ENCODE measurements at regions not wholly inside any gene's neighbourhood (a gene's known extent, or its start where the extent isn't known, plus 50 kb on each side); places are given as distances from the start of the nearest gene placed in this dataset.
A peak's percentile ranks its signal among the peaks of the same experiment; 100 is the strongest.
"Not testable (repeated sequence)": the region's sequence is repeated elsewhere in the genome, so short reads cannot be mapped to it uniquely, and the experiment has no call there.

- intact Hi-C loops (cut with micrococcal nuclease): no loop called here
- no peak for DNase-seq
- no peak for ATAC-seq
Measured at GRCh38 chr2:145759228-145759915, 1239.5 kb upstream of the ZEB2 start.

DNA sequence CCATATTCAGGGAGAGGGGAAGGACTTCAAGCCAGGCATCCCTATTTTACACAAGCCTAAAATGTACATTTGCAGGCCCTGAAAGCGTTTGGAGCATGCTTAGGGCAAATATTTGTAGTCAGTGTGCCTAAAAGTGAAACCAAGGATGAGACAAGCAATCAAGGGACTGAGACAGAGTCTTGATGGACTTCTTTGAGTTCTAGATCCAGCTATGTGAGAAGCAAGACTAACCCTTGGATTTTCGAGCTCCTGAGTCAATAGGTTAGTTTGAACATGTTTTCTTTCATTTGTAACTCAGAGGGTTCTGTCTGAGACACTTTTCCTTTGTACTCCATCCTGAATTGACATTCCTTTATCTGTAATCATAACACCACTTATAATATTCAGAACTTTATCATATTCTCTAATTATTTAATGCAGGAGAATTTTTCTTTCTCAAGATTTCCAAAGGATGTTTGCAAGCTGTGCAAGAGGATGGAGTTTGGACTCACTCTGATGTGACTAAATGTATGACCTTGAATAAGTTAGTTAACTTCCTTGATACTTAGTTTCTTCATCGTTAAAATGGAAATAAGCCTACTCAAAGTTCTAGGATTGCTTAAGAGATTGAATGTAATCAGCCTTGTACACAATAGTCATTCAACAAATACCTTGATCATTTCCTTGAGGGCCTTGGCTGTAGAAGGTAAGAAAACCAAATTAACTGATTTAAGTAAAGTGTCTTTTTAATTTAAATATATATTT, 1237.8 kb upstream of the ZEB2 start:
- DNase-seq: no peak
- intact Hi-C loops (cut with micrococcal nuclease): no loop called here
- no peak for ATAC-seq

GRCh38 chr2:145755019-145755837, 1235.3 kb upstream of the ZEB2 start:
- DNase-seq (no peak), ATAC-seq (no peak)
- intact Hi-C loops (cut with micrococcal nuclease): no loop called here

DNA sequence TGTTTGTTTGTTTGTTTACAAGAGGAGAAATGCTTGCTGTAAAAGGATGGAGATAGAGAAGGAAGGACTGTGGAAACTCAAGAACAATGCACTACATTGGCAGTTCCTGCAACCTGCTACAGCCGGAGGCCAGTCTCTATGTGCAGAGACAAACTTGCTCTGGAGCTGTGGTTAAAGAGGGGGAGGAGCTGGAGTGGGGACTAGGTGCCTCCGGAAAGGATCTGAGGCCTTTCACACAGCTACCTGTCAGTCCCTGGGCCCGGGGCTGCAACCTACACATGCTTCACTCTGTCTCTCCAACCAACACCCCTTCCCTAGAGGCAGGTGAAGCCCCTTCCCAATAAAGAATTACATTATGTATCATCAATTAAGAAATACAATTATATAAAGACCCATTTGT, 1234.0 kb upstream of the ZEB2 start:
- intact Hi-C loops (cut with micrococcal nuclease): no loop called here
- DNase-seq (no peak), ATAC-seq (no peak)

- no peak for ATAC-seq
Measured at GRCh38 chr2:145753041-145753608, 1233.2 kb upstream of the ZEB2 start.

GRCh38 chr2:145752091-145752806, 1232.3 kb upstream of the ZEB2 start:
- intact Hi-C loops (cut with micrococcal nuclease): no loop called here
- ATAC-seq: peak; percentile 82
- DNase-seq: no peak

More at GRCh38 chr2:145753041-145753608, 1233.2 kb upstream of the ZEB2 start:
- DNase-seq: no peak
- intact Hi-C loops (cut with micrococcal nuclease): no loop called here

DNA sequence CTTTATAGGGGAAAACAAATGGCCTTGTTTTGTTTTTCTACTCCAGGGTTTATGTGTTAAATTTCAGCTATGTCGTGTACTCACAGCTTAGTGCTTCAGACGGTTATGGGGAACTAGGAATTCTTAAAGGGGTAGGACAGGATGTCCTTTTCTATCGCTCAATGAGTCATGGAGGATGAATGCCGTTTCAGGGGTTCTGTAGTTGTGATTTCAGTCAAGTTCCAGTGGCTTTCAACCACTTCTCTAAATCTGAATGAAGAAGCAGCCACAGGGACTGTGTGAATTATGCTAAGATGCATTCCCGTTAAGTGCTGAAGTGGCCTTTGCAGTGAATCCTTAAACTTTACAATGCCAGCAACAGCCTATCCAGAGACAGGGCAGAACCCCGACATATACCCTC, 1231.7 kb upstream of the ZEB2 start:
- peak; percentile 88 for ATAC-seq
- no peak for DNase-seq
- intact Hi-C loops (cut with micrococcal nuclease): no loop called here

DNA sequence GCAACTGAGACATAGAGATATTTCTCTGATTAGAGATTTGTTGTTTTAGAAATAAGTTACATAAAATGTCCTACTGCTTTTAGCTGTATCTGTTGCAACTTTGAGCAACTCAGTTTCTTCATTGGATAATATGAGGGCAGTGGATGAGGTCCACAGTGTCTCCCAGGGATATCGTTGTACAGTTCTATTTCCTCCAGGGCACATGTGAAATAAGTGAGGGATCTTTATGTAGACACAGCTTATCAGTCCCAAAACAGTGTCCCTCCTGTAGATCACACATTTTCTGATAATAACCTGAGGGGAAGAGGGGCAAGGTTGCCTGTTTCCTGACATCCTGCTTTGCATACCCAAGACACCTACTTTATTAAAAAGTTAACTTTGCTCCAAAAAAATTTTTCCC, 1231.2 kb upstream of the ZEB2 start:
- DNase-seq: no peak
- no peak for ATAC-seq
- intact Hi-C loops (cut with micrococcal nuclease): no loop called here

- DNase-seq (no peak), ATAC-seq (no peak)
- intact Hi-C loops (cut with micrococcal nuclease): no loop called here
Measured at GRCh38 chr2:145750612-145751011, 1230.7 kb upstream of the ZEB2 start.

GRCh38 chr2:145750144-145750543, 1230.2 kb upstream of the ZEB2 start:
- intact Hi-C loops (cut with micrococcal nuclease): no loop called here
- ATAC-seq (no peak), DNase-seq (no peak)

DNA sequence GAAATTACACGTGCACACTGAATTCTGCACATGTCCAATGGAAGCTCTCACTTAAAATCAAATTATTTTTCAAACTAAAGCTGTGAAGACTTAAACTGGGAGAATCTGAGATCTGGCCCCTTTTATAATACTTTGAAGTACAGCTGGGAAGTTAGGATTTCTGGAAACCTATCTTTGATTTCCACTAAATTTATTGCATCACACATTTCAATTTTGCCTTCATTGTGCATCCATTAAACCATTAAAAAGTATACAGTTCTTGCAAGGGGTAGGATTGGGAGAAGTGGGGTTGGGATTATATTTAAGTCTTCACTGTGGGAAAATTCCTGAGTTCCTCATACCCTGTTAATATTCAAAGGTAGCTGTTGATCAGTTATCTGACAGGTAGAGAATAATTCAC, 1229.6 kb upstream of the ZEB2 start:
- intact Hi-C loops (cut with micrococcal nuclease): no loop called here
- DNase-seq: no peak
- no peak for ATAC-seq

DNA sequence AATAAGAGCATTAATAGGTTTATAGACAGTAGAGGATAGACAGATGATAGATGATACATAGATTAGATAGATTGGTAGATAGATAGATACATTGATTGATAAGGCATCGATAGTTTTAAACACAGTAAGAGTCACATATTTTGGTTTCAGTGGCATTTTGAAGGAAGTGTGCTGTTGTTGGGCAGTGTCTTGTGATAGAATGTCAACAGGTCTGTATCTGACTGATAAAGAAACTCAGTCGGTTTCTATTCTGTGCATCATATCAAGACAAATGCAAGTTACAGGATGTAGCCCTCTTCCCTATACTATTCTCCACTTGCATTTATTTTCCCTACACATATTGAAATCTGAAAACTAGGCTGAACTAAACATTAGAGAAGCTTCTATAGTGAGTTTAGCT, 1229.0 kb upstream of the ZEB2 start:
- intact Hi-C loops (cut with micrococcal nuclease): no loop called here
- DNase-seq: no peak
- no peak for ATAC-seq

GRCh38 chr2:145747715-145748114, 1227.8 kb upstream of the ZEB2 start:
- DNase-seq (no peak), ATAC-seq (no peak)
- intact Hi-C loops (cut with micrococcal nuclease): no loop called here

DNA sequence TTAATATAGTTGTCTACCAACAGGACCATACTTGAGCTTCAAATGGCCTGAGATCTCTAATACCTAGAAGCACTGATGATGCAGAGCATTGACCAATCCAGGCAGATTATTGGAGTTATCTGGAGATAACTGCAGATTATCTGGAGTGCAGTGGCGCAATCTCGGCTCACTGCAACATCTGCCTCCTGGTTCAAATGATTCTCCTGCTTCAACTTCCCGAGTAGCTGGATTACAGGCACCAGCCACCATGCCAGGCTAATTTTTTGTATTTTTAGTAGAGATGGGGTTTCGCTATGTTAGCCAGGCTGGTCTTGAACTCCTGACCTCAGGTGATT, 1225.4 kb upstream of the ZEB2 start:
- intact Hi-C loops (cut with micrococcal nuclease); ATAC-seq; DNase-seq: not testable (repeated sequence)

GRCh38 chr2:145744541-145745386, 1224.8 kb upstream of the ZEB2 start:
- no peak for ATAC-seq
- intact Hi-C loops (cut with micrococcal nuclease): no loop called here
- no peak for DNase-seq

DNA sequence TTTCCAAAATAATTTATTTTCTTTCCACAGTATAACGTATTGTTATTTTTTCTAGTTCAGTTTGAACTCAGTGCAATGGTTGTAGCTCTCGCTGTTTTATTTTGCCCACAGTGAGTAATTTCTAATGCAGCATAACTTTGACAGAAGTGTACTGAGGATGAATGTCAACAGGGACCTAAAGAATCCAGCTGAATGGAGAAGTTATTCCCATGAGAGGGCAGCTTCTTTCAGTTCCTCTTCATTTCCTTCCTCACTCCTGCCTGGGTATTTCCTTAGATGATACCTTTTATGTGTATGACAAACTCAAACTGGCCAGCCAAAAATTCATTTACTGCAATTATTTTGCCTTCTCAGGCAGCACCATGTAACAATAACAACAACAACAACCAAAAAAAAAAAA, 1223.1 kb upstream of the ZEB2 start:
- ATAC-seq (no peak), DNase-seq (no peak)
- intact Hi-C loops (cut with micrococcal nuclease): no loop called here

DNA sequence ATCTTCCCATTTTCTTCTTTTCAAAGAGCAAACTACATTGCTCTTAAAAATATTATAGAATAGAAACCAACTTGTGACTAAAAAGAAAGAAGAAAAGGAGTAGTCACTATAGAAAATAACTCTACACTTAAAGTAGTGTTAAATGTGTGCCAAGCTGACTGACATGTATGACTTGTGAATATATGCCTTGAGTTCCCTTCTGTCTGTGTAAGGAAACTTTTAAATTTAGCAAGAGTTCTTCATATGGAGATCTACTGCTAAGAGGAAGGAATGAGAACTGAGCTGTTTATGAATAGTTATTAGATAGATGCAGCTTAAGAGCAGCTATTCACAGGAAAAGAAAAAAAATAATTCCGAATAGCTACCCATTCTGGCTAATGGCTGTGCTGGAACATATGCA, 1221.7 kb upstream of the ZEB2 start:
- DNase-seq (no peak), ATAC-seq (no peak)
- intact Hi-C loops (cut with micrococcal nuclease): no loop called here

DNA sequence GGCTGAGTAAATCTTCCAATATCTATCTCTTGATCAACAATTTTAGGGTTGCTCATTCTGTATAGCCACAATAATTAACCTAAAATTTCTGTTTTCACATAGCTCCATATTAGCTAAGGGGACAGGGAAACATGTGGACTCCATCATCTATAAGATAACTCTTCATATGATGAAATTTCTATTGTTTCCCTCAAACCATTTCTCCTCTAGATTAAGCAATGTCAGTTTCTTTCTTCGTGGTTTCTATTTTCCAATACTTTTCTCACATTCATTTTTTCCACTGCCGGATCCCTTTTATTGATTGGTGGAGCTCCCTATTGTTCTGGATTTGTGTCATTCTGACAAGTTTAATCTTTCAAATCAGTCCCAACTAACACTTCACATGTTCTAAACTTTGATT, 1221.3 kb upstream of the ZEB2 start:
- intact Hi-C loops (cut with micrococcal nuclease): no loop called here
- DNase-seq: no peak
- no peak for ATAC-seq

DNA sequence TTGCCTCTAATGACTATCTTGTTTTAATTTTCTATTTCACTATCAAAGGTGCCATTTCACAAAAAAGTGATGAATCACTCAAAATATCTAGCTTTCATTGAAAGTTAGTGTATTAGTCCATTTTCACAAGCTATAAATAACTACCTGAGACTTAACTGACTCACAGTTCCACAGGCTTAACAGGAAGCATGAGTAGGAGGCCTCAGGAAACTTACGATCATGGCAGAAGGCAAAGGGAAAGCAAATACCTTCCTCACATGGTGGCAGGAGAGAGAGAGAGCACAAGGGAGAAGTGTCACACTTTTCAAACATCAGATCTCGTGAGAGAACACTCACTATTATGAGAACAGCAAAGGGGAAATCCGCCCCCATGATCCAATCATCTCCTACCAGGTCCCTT, 1220.4 kb upstream of the ZEB2 start:
- intact Hi-C loops (cut with micrococcal nuclease): no loop called here
- no peak for ATAC-seq
- no peak for DNase-seq

Measured in left ventricle myocardium superior (tissue), 1 donor.